H9 (cell line): ENCODE measurements at regions not wholly inside any gene's neighbourhood (a gene's known extent, or its start where the extent isn't known, plus 50 kb on each side); places are given as distances from the start of the nearest gene placed in this dataset.

Source experiments
- DNase-seq: peaks from one replicate; pipeline ENCODE4 v3.0.0-alpha.2; 2017
- H2AFZ ChIP-seq: one replicate; pipeline ENCODE4 v1.6.1; 2013; ENCODE audit warnings: mild to moderate bottlenecking, low read length, control low read depth, moderate library complexity
- H2AK5ac ChIP-seq: 2 replicates; pipeline ENCODE4 v1.6.1; 2013; ENCODE audit warnings: low read length, control low read depth, mixed read lengths; ENCODE audit not compliant: insufficient read length
- H2BK120ac ChIP-seq: one replicate; pipeline ENCODE4 v1.6.1; 2013; ENCODE audit warnings: low read depth, mild to moderate bottlenecking, low read length, control low read depth, inconsistent platforms; ENCODE audit not compliant: poor library complexity, severe bottlenecking
- H2BK12ac ChIP-seq: 2 replicates; pipeline ENCODE4 v1.6.1; 2013; ENCODE audit warnings: low read length, control low read depth, mixed read lengths, low read depth; ENCODE audit not compliant: insufficient read length
- H2BK15ac ChIP-seq: 2 replicates; pipeline ENCODE4 v1.6.1; 2013; ENCODE audit warnings: low read depth, low read length, control low read depth
- H2BK20ac ChIP-seq: one replicate; pipeline ENCODE4 v1.6.1; 2013; ENCODE audit warnings: low read depth, mild to moderate bottlenecking, low read length, control low read depth, inconsistent platforms; ENCODE audit not compliant: poor library complexity, severe bottlenecking
- H2BK5ac ChIP-seq: 2 replicates; pipeline ENCODE4 v1.6.1; 2013; ENCODE audit warnings: low read length, control low read depth, mixed read lengths; ENCODE audit not compliant: insufficient read length
- H3K14ac ChIP-seq: 2 replicates; pipeline ENCODE4 v1.6.1; 2013; ENCODE audit warnings: low read length, control low read depth; ENCODE audit not compliant: insufficient read depth
- H3K18ac ChIP-seq: 2 replicates; pipeline ENCODE4 v1.6.1; 2013; ENCODE audit warnings: low read depth, mild to moderate bottlenecking, mixed read lengths, low read length, control low read depth; ENCODE audit not compliant: insufficient read length
- H3K23ac ChIP-seq: 2 replicates; pipeline ENCODE4 v1.6.1; 2013; ENCODE audit warnings: low read length, control low read depth, mixed read lengths, low read depth; ENCODE audit not compliant: insufficient read length
- H3K23me2 ChIP-seq: 2 replicates; pipeline ENCODE4 v1.6.1; 2013; ENCODE audit warnings: low read depth, mild to moderate bottlenecking, mixed read lengths, low read length, control low read depth; ENCODE audit not compliant: insufficient read length, poor library complexity, severe bottlenecking
- H3K27ac ChIP-seq: 2 replicates; pipeline ENCODE4 v1.5.1; 2013; ENCODE audit warnings: low read length, control low read depth, mixed read lengths, low read depth; ENCODE audit not compliant: insufficient read length
- H3K27me3 ChIP-seq: 2 replicates; pipeline ENCODE4 v1.6.1; 2013; ENCODE audit warnings: low read length, control low read depth, inconsistent platforms; ENCODE audit not compliant: insufficient read depth
- H3K4ac ChIP-seq: 2 replicates; pipeline ENCODE4 v1.6.1; 2013; ENCODE audit warnings: low read depth, mild to moderate bottlenecking, control low read depth, inconsistent platforms, low read length, moderate library complexity
- H3K4me1 ChIP-seq: 2 replicates; pipeline ENCODE4 v1.6.1; 2013; ENCODE audit warnings: low read length, control low read depth, inconsistent platforms; ENCODE audit not compliant: insufficient read depth
- H3K4me2 ChIP-seq: 2 replicates; pipeline ENCODE4 v1.6.1; 2013; ENCODE audit warnings: low read length, control low read depth, mixed read lengths; ENCODE audit not compliant: insufficient read length, insufficient read depth
- H3K56ac ChIP-seq: 2 replicates; pipeline ENCODE4 v1.6.1; 2013; ENCODE audit warnings: low read depth, mild to moderate bottlenecking, mixed read lengths, low read length, control low read depth; ENCODE audit not compliant: insufficient read length
- H3K79me1 ChIP-seq: 2 replicates; pipeline ENCODE4 v1.6.1; 2013; ENCODE audit warnings: low read depth, mild to moderate bottlenecking, moderate library complexity, low read length, control low read depth, inconsistent platforms; ENCODE audit not compliant: insufficient read depth, poor library complexity, severe bottlenecking
- H3K79me2 ChIP-seq: 2 replicates; pipeline ENCODE4 v1.6.1; 2013; ENCODE audit warnings: low read length, control low read depth, inconsistent platforms; ENCODE audit not compliant: insufficient read depth
- H3K9ac ChIP-seq: 2 replicates; pipeline ENCODE4 v1.6.1; 2013; ENCODE audit warnings: low read length, control low read depth, mixed read lengths; ENCODE audit not compliant: insufficient read length; ENCODE audit errors: extremely low read depth
- H3K9me3 ChIP-seq: one replicate; pipeline ENCODE4 v1.6.1; 2013; ENCODE audit warnings: low read depth, low read length, inconsistent platforms; ENCODE audit not compliant: control insufficient read depth
- H3T11ph ChIP-seq: one replicate; pipeline ENCODE4 v1.6.1; 2013; ENCODE audit warnings: mild to moderate bottlenecking, low read length, control low read depth, inconsistent platforms
- H4K20me1 ChIP-seq: one replicate; pipeline ENCODE4 v1.6.1; 2013; ENCODE audit not compliant: control insufficient read depth, insufficient read length, insufficient read depth
- H4K5ac ChIP-seq: 2 replicates; pipeline ENCODE4 v1.6.1; 2013; ENCODE audit warnings: low read depth, mild to moderate bottlenecking, mixed read lengths, low read length, control low read depth; ENCODE audit not compliant: insufficient read length
- H4K8ac ChIP-seq: replicated peaks from 2 replicates; pipeline ENCODE4 v1.6.1; 2013; ENCODE audit warnings: low read length, control low read depth, mixed read lengths, low read depth; ENCODE audit not compliant: insufficient read length
- H4K91ac ChIP-seq: 2 replicates; pipeline ENCODE4 v1.6.1; 2013; ENCODE audit warnings: low read depth, mild to moderate bottlenecking, moderate library complexity, mixed read lengths, low read length, control low read depth; ENCODE audit not compliant: insufficient read length
- H3K27ac Mint-ChIP-seq, 3 experiments: 2 replicates in 2 of 3; 3 replicates in 1 of 3; pipeline ENCODE4 v1.8.0; 2020 to 2021; ENCODE audit warnings: mixed read lengths in 3 of 3, mild to moderate bottlenecking in 1 of 3, moderate library complexity in 1 of 3
- H3K27me3 Mint-ChIP-seq: 2 replicates; pipeline ENCODE4 v1.8.0; 2021; ENCODE audit warnings: low read depth, mild to moderate bottlenecking, moderate library complexity, mixed read lengths
- H3K36me3 Mint-ChIP-seq, 3 experiments: 2 replicates in 2 of 3; 3 replicates in 1 of 3; pipeline ENCODE4 v1.8.0; 2020 to 2021; ENCODE audit warnings: low read depth in 3 of 3, mixed read lengths in 3 of 3; ENCODE audit not compliant: insufficient read depth in 1 of 3
- H3K4me1 Mint-ChIP-seq, 2 experiments: 2 replicates each; pipeline ENCODE4 v1.8.0; 2020; ENCODE audit warnings: mixed read lengths in 2 of 2
- H3K4me3 Mint-ChIP-seq, 2 experiments: 2 replicates in 1 of 2; 3 replicates in 1 of 2; pipeline ENCODE4 v1.8.0; 2020 to 2021; ENCODE audit warnings: mild to moderate bottlenecking in 2 of 2, mixed read lengths in 2 of 2, moderate library complexity in 1 of 2
- H3K9me3 Mint-ChIP-seq, 2 experiments: 2 replicates in 1 of 2; 3 replicates in 1 of 2; pipeline ENCODE4 v1.8.0; 2020; ENCODE audit warnings: mild to moderate bottlenecking in 2 of 2, mixed read lengths in 2 of 2, moderate library complexity in 1 of 2
- CTCF ChIP-seq: fragments of 200-600 bp; sonication (generic); conservative IDR thresholded peaks from 3 replicates; pipeline ENCODE4 v1.8.0; 2021; ENCODE audit warnings: antibody characterized with exemption, mild to moderate bottlenecking
- WGBS: extraction: QIAGEN DNeasy Blood & Tissue Kit; methylation state at CpG from one replicate; pipeline ENCODE4 v1.1.7; 2013; ENCODE audit warnings: missing lambda C conversion rate, low lambda C conversion rate, mixed read lengths; ENCODE audit not compliant: insufficient read length; ENCODE audit errors: extremely low coverage; 5-methylcytosine and 5-hydroxymethylcytosine counted together

DNA sequence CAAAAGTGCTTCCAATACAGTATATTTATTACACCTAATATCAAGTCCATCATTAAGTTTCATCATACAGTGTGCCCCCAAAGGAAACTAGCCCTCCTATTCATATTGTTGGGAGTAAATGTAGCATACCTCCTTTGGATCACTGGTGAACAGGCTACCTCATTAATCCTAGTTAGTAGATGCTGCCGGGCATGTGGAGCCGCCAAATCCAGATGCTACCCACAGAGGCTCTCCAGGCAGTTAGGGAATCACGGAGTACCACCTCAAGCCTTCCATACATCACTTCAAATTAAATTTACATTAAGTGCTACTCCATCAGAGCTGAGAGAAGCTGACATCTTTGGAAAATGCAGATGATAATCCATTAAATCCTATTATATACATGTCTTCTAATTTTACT lies 121.7 kb upstream of the FOXD3 start:
- no peak overlapping the region for H2BK120ac ChIP-seq
- H3K9ac ChIP-seq = no peak overlapping the region
- no peaks in the 10 kb centered on the region for H4K20me1 ChIP-seq
- TF ChIP-seq CTCF = no peak
- Mint-ChIP-seq H3K36me3 (peaks cover 4 to 12% (median 6%) of the 10 kb centered on the region in 3 experiments), H3K27ac (no peak overlapping the region), H3K4me1 (peaks cover 43 to 47% of the 10 kb centered on the region in 2 experiments), H3K4me3 (no peak overlapping the region), H3K27me3 (peaks cover 49% of the 10 kb centered on the region), H3K9me3 (peaks cover 6 to 11% of the 10 kb centered on the region in 2 experiments; a peak in 4 of 5 replicates)
- H3K4me1 ChIP-seq = peaks cover 4% of the 10 kb centered on the region; the same call in 1 of the 2 replicates
- no peak overlapping the region for H3K18ac ChIP-seq
- H3K23ac ChIP-seq = no peak overlapping the region
- no peak overlapping the region for H2BK15ac ChIP-seq
- peaks cover 24% of the 10 kb centered on the region; the same call in 1 of the 2 replicates for H3K27me3 ChIP-seq
- no peak overlapping the region for H4K8ac ChIP-seq
- H2BK12ac ChIP-seq = no peak overlapping the region
- no peak overlapping the region for H2AFZ ChIP-seq
- H3K14ac ChIP-seq = no peak overlapping the region
- H3K79me2 ChIP-seq = no peaks in the 10 kb centered on the region
- no peak overlapping the region for H4K5ac ChIP-seq
- H2BK5ac ChIP-seq = no peak overlapping the region
- H3K27ac ChIP-seq = no peak overlapping the region
- H3K9me3 ChIP-seq = no peaks in the 10 kb centered on the region
- no peak overlapping the region for H2AK5ac ChIP-seq
- no peak overlapping the region for H2BK20ac ChIP-seq
- no CpG with 5 or more reads among the region's 3 CpGs for WGBS
- H3K4ac ChIP-seq = no peak overlapping the region
- peaks cover 5% of the 10 kb centered on the region for H3K23me2 ChIP-seq
- H3K56ac ChIP-seq = no peak overlapping the region
- H3K4me2 ChIP-seq = no peak overlapping the region
- no peaks in the 10 kb centered on the region for H3K79me1 ChIP-seq
- H4K91ac ChIP-seq = no peak overlapping the region
- no peak overlapping the region for H3T11ph ChIP-seq
- DNase-seq = no peak
